ENCODE measurements at regions not wholly inside any gene's neighbourhood (a gene's known extent, or its start where the extent isn't known, plus 50 kb on each side); places are given as distances from the start of the nearest gene placed in this dataset.

- TF ChIP-seq, protein P1, sequence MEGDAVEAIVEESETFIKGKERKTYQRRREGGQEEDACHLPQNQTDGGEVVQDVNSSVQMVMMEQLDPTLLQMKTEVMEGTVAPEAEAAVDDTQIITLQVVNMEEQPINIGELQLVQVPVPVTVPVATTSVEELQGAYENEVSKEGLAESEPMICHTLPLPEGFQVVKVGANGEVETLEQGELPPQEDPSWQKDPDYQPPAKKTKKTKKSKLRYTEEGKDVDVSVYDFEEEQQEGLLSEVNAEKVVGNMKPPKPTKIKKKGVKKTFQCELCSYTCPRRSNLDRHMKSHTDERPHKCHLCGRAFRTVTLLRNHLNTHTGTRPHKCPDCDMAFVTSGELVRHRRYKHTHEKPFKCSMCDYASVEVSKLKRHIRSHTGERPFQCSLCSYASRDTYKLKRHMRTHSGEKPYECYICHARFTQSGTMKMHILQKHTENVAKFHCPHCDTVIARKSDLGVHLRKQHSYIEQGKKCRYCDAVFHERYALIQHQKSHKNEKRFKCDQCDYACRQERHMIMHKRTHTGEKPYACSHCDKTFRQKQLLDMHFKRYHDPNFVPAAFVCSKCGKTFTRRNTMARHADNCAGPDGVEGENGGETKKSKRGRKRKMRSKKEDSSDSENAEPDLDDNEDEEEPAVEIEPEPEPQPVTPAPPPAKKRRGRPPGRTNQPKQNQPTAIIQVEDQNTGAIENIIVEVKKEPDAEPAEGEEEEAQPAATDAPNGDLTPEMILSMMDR (tag by site-specific recombination; IDR thresholded peaks at IDR 0.05), result no peak
- TF ChIP-seq YY2 (tag by site-specific recombination; IDR thresholded peaks at IDR 0.05), result no peak
These were observed 279.9 kb downstream of the ASMT start for GRCh38 chrX:1894740-1895139.
